BLaER1 (cell line): ENCODE measurements at regions not wholly inside any gene's neighbourhood (a gene's known extent, or its start where the extent isn't known, plus 50 kb on each side); places are given as distances from the start of the nearest gene placed in this dataset.
"Not testable (repeated sequence)": the region's sequence is repeated elsewhere in the genome, so short reads cannot be mapped to it uniquely, and the experiment has no call there.

ENCODE experiments used
- H3K27ac ChIP-seq: shearing (Covaris generic); formaldehyde crosslinking; 2 replicates; pipeline ENCODE4 v1.8.1; 2022
- H3K27me3 ChIP-seq: shearing (Covaris generic); formaldehyde crosslinking; 2 replicates; pipeline ENCODE4 v1.8.1; 2022
- H3K36me3 ChIP-seq: shearing (Covaris generic); formaldehyde crosslinking; 2 replicates; pipeline ENCODE4 v1.8.1; 2022
- H3K4me1 ChIP-seq: shearing (Covaris generic); formaldehyde crosslinking; 2 replicates; pipeline ENCODE4 v1.8.1; 2022
- H3K4me2 ChIP-seq: shearing (Covaris generic); formaldehyde crosslinking; 2 replicates; pipeline ENCODE4 v1.8.1; 2022
- H3K4me3 ChIP-seq: shearing (Covaris generic); formaldehyde crosslinking; 2 replicates; pipeline ENCODE4 v1.8.1; 2022
- H3K9ac ChIP-seq: shearing (Covaris generic); formaldehyde crosslinking; 2 replicates; pipeline ENCODE4 v1.8.1; 2022
- H3K9me3 ChIP-seq: shearing (Covaris generic); formaldehyde crosslinking; 2 replicates; pipeline ENCODE4 v1.8.1; 2022
- H4K20me1 ChIP-seq: shearing (Covaris generic); formaldehyde crosslinking; 2 replicates; pipeline ENCODE4 v1.8.1; 2022
- Cebpa-rat ChIP-seq: shearing (Covaris generic); IDR thresholded peaks from 2 replicates; pipeline ENCODE4 v1.8.1; 2022

DNA sequence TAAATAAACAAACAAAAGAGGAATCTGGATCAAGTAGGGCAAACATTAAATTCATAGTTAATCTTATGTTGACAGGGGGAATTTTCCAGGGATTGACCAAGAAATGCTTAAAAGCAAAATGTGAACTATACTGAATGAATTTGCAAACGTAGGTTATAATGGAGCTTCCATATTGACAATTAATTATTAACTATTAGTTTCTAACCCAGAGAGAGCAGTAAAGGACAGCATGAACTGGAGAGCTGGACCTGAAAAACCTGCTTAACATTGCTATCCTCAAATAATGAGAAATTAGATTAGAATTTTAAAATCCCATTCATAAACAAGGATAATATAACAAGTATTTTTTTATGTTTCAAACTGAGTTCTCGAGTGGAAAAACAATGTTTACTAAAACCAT is 1089.6 kb downstream of the DNAJB9 start:
- Histone ChIP-seq H3K4me3 (no peak overlapping the region), H3K4me1 (peaks cover 7% of the 10 kb centered on the region; the same call in 1 of the 2 replicates), H3K27ac (no peak overlapping the region), H4K20me1 (no peaks in the 10 kb centered on the region), H3K9ac (no peak overlapping the region), H3K9me3 (no peaks in the 10 kb centered on the region), H3K4me2 (no peak overlapping the region), H3K27me3 (no peaks in the 10 kb centered on the region), H3K36me3 (no peaks in the 10 kb centered on the region)
- no peak for TF ChIP-seq Cebpa-rat

GRCh38 chr7:109660401-109660800 is 1090.7 kb downstream of the DNAJB9 start:
- Histone ChIP-seq H3K9me3 (no peaks in the 10 kb centered on the region), H3K9ac (no peak overlapping the region), H3K4me2 (no peak overlapping the region), H3K36me3 (no peaks in the 10 kb centered on the region), H3K4me3 (no peak overlapping the region), H4K20me1 (no peaks in the 10 kb centered on the region), H3K4me1 (peaks cover 7% of the 10 kb centered on the region; the same call in 1 of the 2 replicates), H3K27ac (no peak overlapping the region), H3K27me3 (no peaks in the 10 kb centered on the region)
- no peak for TF ChIP-seq Cebpa-rat

DNA sequence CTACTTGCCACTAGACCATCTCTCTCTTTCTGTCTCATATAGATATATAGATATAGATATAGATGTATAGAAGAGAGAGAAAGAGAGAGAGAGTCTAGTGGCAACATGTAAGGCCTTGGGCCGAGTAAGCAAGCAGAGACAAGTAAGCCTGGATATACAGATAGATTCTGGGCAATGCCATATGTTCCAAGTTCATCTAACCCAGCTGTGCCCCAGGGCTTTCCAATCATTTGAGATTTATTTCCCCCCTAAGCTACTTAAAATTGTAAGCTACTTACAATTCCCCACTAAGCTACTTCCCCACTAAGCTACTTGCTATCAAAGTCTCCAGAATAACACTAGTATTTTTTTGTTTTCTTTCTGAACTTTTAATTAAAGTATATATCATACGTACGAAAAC is 1094.1 kb downstream of the DNAJB9 start:
- Histone ChIP-seq H3K4me2 (no peak overlapping the region), H4K20me1 (no peaks in the 10 kb centered on the region), H3K9me3 (no peaks in the 10 kb centered on the region), H3K36me3 (no peaks in the 10 kb centered on the region), H3K27me3 (no peaks in the 10 kb centered on the region), H3K9ac (no peak overlapping the region), H3K4me3 (no peak overlapping the region), H3K4me1 (peaks cover 7% of the 10 kb centered on the region; the same call in 1 of the 2 replicates), H3K27ac (no peak overlapping the region)
- no peak for TF ChIP-seq Cebpa-rat

DNA sequence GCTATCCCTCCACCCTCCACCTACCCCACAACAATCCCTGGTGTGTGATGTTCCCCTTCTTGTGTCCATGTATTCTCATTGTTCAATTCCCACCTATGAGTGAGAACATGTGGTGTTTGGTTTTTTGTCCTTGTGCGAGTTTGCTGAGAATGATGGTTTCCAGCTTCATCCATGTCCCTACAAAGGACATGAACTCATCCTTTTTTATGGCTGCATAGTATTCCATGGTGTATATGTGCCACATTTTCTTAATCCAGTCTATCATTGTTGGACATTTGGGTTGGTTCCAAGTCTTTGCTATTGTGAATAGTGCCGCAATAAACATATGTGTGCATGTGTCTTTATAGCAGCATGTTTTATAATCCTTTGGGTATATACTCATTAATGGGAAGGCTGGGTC is 1117.6 kb downstream of the DNAJB9 start:
- H3K4me2 ChIP-seq, H3K36me3 ChIP-seq, H3K9ac ChIP-seq, H3K27me3 ChIP-seq, H3K9me3 ChIP-seq, H3K4me1 ChIP-seq, H3K4me3 ChIP-seq, H4K20me1 ChIP-seq, H3K27ac ChIP-seq: not testable (repeated sequence)

- peaks cover 19% of the 10 kb centered on the region for H3K9me3 ChIP-seq
- H3K4me2 ChIP-seq, H3K9ac ChIP-seq, H3K27me3 ChIP-seq, H3K36me3 ChIP-seq, H3K4me3 ChIP-seq, H4K20me1 ChIP-seq, H3K27ac ChIP-seq, H3K4me1 ChIP-seq: not testable (repeated sequence)
These were observed 1122.9 kb downstream of the DNAJB9 start for GRCh38 chr7:109692613-109693012.

- H3K4me2 ChIP-seq, result no peak overlapping the region
- no peaks in the 10 kb centered on the region for H3K36me3 ChIP-seq
- H3K27me3 ChIP-seq, result no peaks in the 10 kb centered on the region
- H3K4me1 ChIP-seq, result no peaks in the 10 kb centered on the region
- no peak overlapping the region for H3K9ac ChIP-seq
- H3K9me3 ChIP-seq, result peaks cover 19% of the 10 kb centered on the region
- TF ChIP-seq Cebpa-rat, result no peak
- no peaks in the 10 kb centered on the region for H4K20me1 ChIP-seq
- H3K4me3 ChIP-seq, result no peak overlapping the region
- no peak overlapping the region for H3K27ac ChIP-seq
These were observed 1124.7 kb downstream of the DNAJB9 start for GRCh38 chr7:109694149-109695071.

GRCh38 chr7:109695419-109695818 is 1125.7 kb downstream of the DNAJB9 start:
- no peaks in the 10 kb centered on the region for H4K20me1 ChIP-seq
- H3K9ac ChIP-seq, result no peak overlapping the region
- peaks cover 19% of the 10 kb centered on the region for H3K9me3 ChIP-seq
- H3K27ac ChIP-seq, result no peak overlapping the region
- H3K4me2 ChIP-seq, result no peak overlapping the region
- H3K36me3 ChIP-seq, result no peaks in the 10 kb centered on the region
- no peak for TF ChIP-seq Cebpa-rat
- H3K4me3 ChIP-seq, result no peak overlapping the region
- H3K4me1 ChIP-seq, result no peaks in the 10 kb centered on the region
- H3K27me3 ChIP-seq, result no peaks in the 10 kb centered on the region

DNA sequence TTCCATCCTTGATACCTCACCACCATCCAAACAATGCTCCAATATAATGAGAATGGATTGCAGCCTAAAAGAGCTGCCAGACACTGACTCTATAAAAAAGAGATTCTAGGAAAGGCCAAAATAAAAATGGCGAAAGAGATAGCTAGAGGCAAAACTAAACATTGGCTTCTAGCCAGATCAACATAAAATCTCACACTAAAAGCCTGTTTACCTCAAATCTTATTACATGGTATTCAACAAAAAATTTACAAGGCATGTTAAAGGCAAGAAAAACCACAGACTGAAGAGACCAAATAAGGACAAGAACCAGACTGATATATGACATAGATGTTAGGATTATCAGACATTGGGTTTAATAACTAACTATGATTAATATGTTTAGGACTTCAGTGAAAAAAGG is 1127.0 kb downstream of the DNAJB9 start:
- Histone ChIP-seq H3K4me1 (no peaks in the 10 kb centered on the region), H3K9me3 (peaks cover 19% of the 10 kb centered on the region), H3K9ac (no peak overlapping the region), H3K4me2 (no peak overlapping the region), H3K36me3 (no peaks in the 10 kb centered on the region), H3K27ac (no peak overlapping the region), H3K4me3 (no peak overlapping the region), H4K20me1 (no peaks in the 10 kb centered on the region), H3K27me3 (no peaks in the 10 kb centered on the region)
- no peak for TF ChIP-seq Cebpa-rat

DNA sequence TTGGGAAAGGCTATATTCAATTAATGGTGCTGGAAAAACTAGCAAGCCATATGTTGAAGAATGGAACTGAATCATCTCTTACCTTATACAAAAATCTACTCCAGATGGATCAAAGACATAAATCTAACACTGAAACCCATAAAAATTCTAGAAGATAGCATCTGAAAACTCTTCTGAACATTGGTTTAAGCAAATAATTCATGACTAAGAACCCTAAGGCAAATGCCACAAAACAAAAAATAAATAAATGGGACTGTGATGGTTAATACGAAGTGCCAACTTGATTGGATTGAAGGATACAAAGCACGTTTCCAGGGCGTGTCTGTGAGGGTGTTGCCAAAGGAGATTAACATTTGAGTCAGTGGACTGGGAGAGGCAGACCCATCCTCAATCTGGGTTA is 1130.0 kb downstream of the DNAJB9 start:
- no peak for TF ChIP-seq Cebpa-rat

GRCh38 chr7:109713366-109713765 is 1143.7 kb downstream of the DNAJB9 start:
- Histone ChIP-seq H3K4me2 (no peak overlapping the region), H4K20me1 (no peaks in the 10 kb centered on the region), H3K4me3 (no peak overlapping the region), H3K27me3 (no peaks in the 10 kb centered on the region), H3K4me1 (no peaks in the 10 kb centered on the region), H3K9me3 (no peaks in the 10 kb centered on the region), H3K27ac (no peak overlapping the region), H3K9ac (no peak overlapping the region), H3K36me3 (no peaks in the 10 kb centered on the region)
- no peak for TF ChIP-seq Cebpa-rat

More for the DNA sequence above, 1130.0 kb downstream of the DNAJB9 start:
- no peak overlapping the region for H3K27ac ChIP-seq
- no peak overlapping the region for H3K9ac ChIP-seq
- no peaks in the 10 kb centered on the region for H3K36me3 ChIP-seq
- no peak overlapping the region for H3K4me3 ChIP-seq
- H3K4me1 ChIP-seq, result no peaks in the 10 kb centered on the region
- H3K9me3 ChIP-seq, result peaks cover 12% of the 10 kb centered on the region; the same call in 1 of the 2 replicates
- no peaks in the 10 kb centered on the region for H3K27me3 ChIP-seq
- H4K20me1 ChIP-seq, result no peaks in the 10 kb centered on the region
- no peak overlapping the region for H3K4me2 ChIP-seq

DNA sequence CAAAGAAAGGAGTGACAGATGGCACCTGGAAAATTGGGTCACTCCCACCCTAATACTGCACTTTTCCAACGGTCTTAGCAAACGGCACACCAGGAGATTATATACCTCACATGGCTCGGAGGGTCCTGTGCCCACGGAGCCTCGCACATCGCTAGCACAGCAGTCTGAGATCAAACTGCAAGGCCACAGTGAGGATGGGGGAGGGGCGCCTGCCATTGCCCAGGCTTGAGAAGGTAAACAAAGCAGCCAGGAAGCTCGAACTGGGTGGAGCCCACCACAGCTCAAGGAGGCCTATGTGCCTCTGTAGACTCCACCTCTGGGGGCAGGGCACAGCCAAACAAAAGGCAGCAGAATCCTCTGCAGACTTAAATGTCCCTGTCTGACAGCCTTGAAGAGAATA is 1149.7 kb downstream of the DNAJB9 start:
- H3K4me2 ChIP-seq, H3K36me3 ChIP-seq, H3K9me3 ChIP-seq: not testable (repeated sequence)

More for the DNA sequence above, 1149.7 kb downstream of the DNAJB9 start:
- not testable (repeated sequence) for H3K4me1 ChIP-seq, H4K20me1 ChIP-seq, H3K9ac ChIP-seq, H3K4me3 ChIP-seq, H3K27ac ChIP-seq, H3K27me3 ChIP-seq
